Left hindlimb (tissue), 1 donor: ENCODE measurements at regions not wholly inside any gene's neighbourhood (a gene's known extent, or its start where the extent isn't known, plus 50 kb on each side); places are given as distances from the start of the nearest gene placed in this dataset.

Source experiments
- DNase-seq: peaks from one replicate; pipeline ENCODE4 v3.0.0-alpha.2; 2018

- no peak for DNase-seq
Observed at GRCh38 chr11:121898903-121899302, 217.1 kb downstream of the BLID start.

GRCh38 chr11:121895919-121896318 is 220.1 kb downstream of the BLID start:
- no peak for DNase-seq

- DNase-seq: no peak
Observed at GRCh38 chr11:121894581-121894980, 221.4 kb downstream of the BLID start.

- DNase-seq: no peak
Observed at GRCh38 chr11:121892863-121893262, 223.2 kb downstream of the BLID start.

GRCh38 chr11:121892131-121892681 is 223.8 kb downstream of the BLID start:
- peak; percentile 77 for DNase-seq

GRCh38 chr11:121890946-121891515 is 225.0 kb downstream of the BLID start:
- no peak for DNase-seq

- peak; percentile 58 for DNase-seq
Observed at GRCh38 chr11:121890377-121890776, 225.6 kb downstream of the BLID start.

GRCh38 chr11:121889931-121890330 is 226.1 kb downstream of the BLID start:
- no peak for DNase-seq

GRCh38 chr11:121889186-121889585 is 226.8 kb downstream of the BLID start:
- no peak for DNase-seq

GRCh38 chr11:121887976-121888557 is 227.9 kb downstream of the BLID start:
- DNase-seq: no peak

GRCh38 chr11:121887569-121887968 is 228.4 kb downstream of the BLID start:
- DNase-seq: no peak

GRCh38 chr11:121886996-121887395 is 229.0 kb downstream of the BLID start:
- DNase-seq: no peak

- DNase-seq: peak; percentile 57
Observed at GRCh38 chr11:121886005-121886734, 229.8 kb downstream of the BLID start.

- no peak for DNase-seq
Observed at GRCh38 chr11:121884626-121885025, 231.4 kb downstream of the BLID start.

- no peak for DNase-seq
Observed at GRCh38 chr11:121881806-121882205, 234.2 kb downstream of the BLID start.

GRCh38 chr11:121877152-121877551 is 238.9 kb downstream of the BLID start:
- DNase-seq: no peak

- no peak for DNase-seq
Observed at GRCh38 chr11:121873766-121874165, 242.2 kb downstream of the BLID start.

GRCh38 chr11:121872356-121872755 is 243.7 kb downstream of the BLID start:
- no peak for DNase-seq

GRCh38 chr11:121870206-121871045 is 245.6 kb downstream of the BLID start:
- no peak for DNase-seq

GRCh38 chr11:121869478-121869877 is 246.5 kb downstream of the BLID start:
- no peak for DNase-seq

GRCh38 chr11:121866754-121867153 is 249.3 kb downstream of the BLID start:
- DNase-seq: no peak

- DNase-seq: no peak
Observed at GRCh38 chr11:121864660-121865059, 251.4 kb downstream of the BLID start.

GRCh38 chr11:121863126-121863525 is 252.9 kb downstream of the BLID start:
- no peak for DNase-seq
